ENCODE measurements at regions not wholly inside any gene's neighbourhood (a gene's known extent, or its start where the extent isn't known, plus 50 kb on each side); places are given as distances from the start of the nearest gene placed in this dataset.

- no peak for DNase-seq
Observed at GRCh38 chr13:80437231-80437630, 96.3 kb upstream of the SPRY2 start.

GRCh38 chr13:80436571-80437169 lies 95.7 kb upstream of the SPRY2 start:
- no peak for DNase-seq

- DNase-seq = no peak
Observed at GRCh38 chr13:80430561-80430960, 89.6 kb upstream of the SPRY2 start.

- no peak for DNase-seq
Observed at GRCh38 chr13:80428349-80429096, 87.6 kb upstream of the SPRY2 start.

- DNase-seq = no peak
Observed at GRCh38 chr13:80419416-80419815, 78.5 kb upstream of the SPRY2 start.

GRCh38 chr13:80413611-80414010 lies 72.7 kb upstream of the SPRY2 start:
- DNase-seq = no peak

- no peak for DNase-seq
Observed at GRCh38 chr13:80408270-80408669, 67.3 kb upstream of the SPRY2 start.

GRCh38 chr13:80400865-80401426 lies 60.0 kb upstream of the SPRY2 start:
- DNase-seq = no peak

- DNase-seq = no peak
Observed at GRCh38 chr13:80400164-80400864, 59.4 kb upstream of the SPRY2 start.

GRCh38 chr13:80399340-80400163 lies 58.6 kb upstream of the SPRY2 start:
- DNase-seq = peak in 1 of 56 donors; percentile 0
